NCI-H748 (cell line): ENCODE measurements at regions not wholly inside any gene's neighbourhood (a gene's known extent, or its start where the extent isn't known, plus 50 kb on each side); places are given as distances from the start of the nearest gene placed in this dataset.

Source experiments
- DNase-seq: peaks from one replicate; lab custom pipeline; 2025; ENCODE audit not compliant: unreplicated experiment; lab: John Stamatoyannopoulos, UW

GRCh38 chr7:94264756-94265155 is 129.9 kb upstream of the COL1A2 start:
- no peak for DNase-seq

- DNase-seq, result no peak
Measured at GRCh38 chr7:94265456-94265855, 129.2 kb upstream of the COL1A2 start.

GRCh38 chr7:94266238-94266644 is 128.5 kb upstream of the COL1A2 start:
- DNase-seq, result no peak

- DNase-seq, result no peak
Measured at GRCh38 chr7:94270772-94271171, 123.9 kb upstream of the COL1A2 start.

GRCh38 chr7:94272821-94273583 is 121.7 kb upstream of the COL1A2 start:
- DNase-seq, result no peak

GRCh38 chr7:94274828-94275227 is 119.9 kb upstream of the COL1A2 start:
- DNase-seq, result no peak

GRCh38 chr7:94276027-94276426 is 118.7 kb upstream of the COL1A2 start:
- no peak for DNase-seq

- peak; percentile 34 for DNase-seq
Measured at GRCh38 chr7:94276795-94277194, 117.9 kb upstream of the COL1A2 start.

GRCh38 chr7:94277236-94277635 is 117.5 kb upstream of the COL1A2 start:
- DNase-seq, result no peak

GRCh38 chr7:94280851-94281250 is 113.8 kb upstream of the COL1A2 start:
- no peak for DNase-seq

- no peak for DNase-seq
Measured at GRCh38 chr7:94284104-94284503, 110.6 kb upstream of the COL1A2 start.

- no peak for DNase-seq
Measured at GRCh38 chr7:94286111-94286510, 108.6 kb upstream of the COL1A2 start.

GRCh38 chr7:94288096-94288495 is 106.6 kb upstream of the COL1A2 start:
- DNase-seq, result no peak

- peak; percentile 88 for DNase-seq
Measured at GRCh38 chr7:94289071-94289470, 105.6 kb upstream of the COL1A2 start.

- DNase-seq, result no peak
Measured at GRCh38 chr7:94294471-94295131, 100.1 kb upstream of the COL1A2 start.

- peak; percentile 46 for DNase-seq
Measured at GRCh38 chr7:94295850-94296249, 98.8 kb upstream of the COL1A2 start.

- DNase-seq, result no peak
Measured at GRCh38 chr7:94296881-94297280, 97.8 kb upstream of the COL1A2 start.

GRCh38 chr7:94297397-94297838 is 97.3 kb upstream of the COL1A2 start:
- no peak for DNase-seq

GRCh38 chr7:94298943-94299342 is 95.8 kb upstream of the COL1A2 start:
- DNase-seq, result no peak

GRCh38 chr7:94300176-94300835 is 94.4 kb upstream of the COL1A2 start:
- DNase-seq, result no peak

GRCh38 chr7:94301024-94301586 is 93.6 kb upstream of the COL1A2 start:
- no peak for DNase-seq

GRCh38 chr7:94303118-94303517 is 91.6 kb upstream of the COL1A2 start:
- peak; percentile 21 for DNase-seq
